Liver (tissue), 3 donors: ENCODE measurements at regions not wholly inside any gene's neighbourhood (a gene's known extent, or its start where the extent isn't known, plus 50 kb on each side); places are given as distances from the start of the nearest gene placed in this dataset.

Experiments used
- ATF3 ChIP-seq: IDR thresholded peaks from 2 replicates; pipeline ENCODE4 v1.6.1; 2016; ENCODE audit warnings: antibody characterized with exemption
- CTCF ChIP-seq: fragments of 150-350 bp; IDR thresholded peaks from 2 replicates; pipeline ENCODE4 v1.5.1; 2017; ENCODE audit warnings: improper control_type of control experiment, low read depth, low read length; ENCODE audit not compliant: missing input control
- EGR1 ChIP-seq, 2 donors: IDR thresholded peaks; 2 replicates each; pipeline ENCODE4 v1.6.1; 2016 to 2018; ENCODE audit warnings: antibody characterized with exemption in 2 of 2, low read depth in 2 of 2
- GABPA ChIP-seq, 2 donors: IDR thresholded peaks in 1 of 2; conservative IDR thresholded peaks in 1 of 2; 2 replicates each; pipeline ENCODE4 v1.6.1; 2016; ENCODE audit warnings: antibody characterized with exemption in 2 of 2, mild to moderate bottlenecking in 1 of 2, moderate library complexity in 1 of 2
- MAX ChIP-seq: IDR thresholded peaks from 2 replicates; pipeline ENCODE4 v1.6.1; 2016; ENCODE audit warnings: antibody characterized with exemption
- NR2F2 ChIP-seq: IDR thresholded peaks from 2 replicates; pipeline ENCODE4 v1.6.1; 2016; ENCODE audit warnings: antibody characterized with exemption
- RAD21 ChIP-seq, 2 donors: IDR thresholded peaks; 2 replicates each; pipeline ENCODE4 v1.6.1; 2016; ENCODE audit warnings: antibody characterized with exemption in 2 of 2, mild to moderate bottlenecking in 2 of 2
- REST ChIP-seq: IDR thresholded peaks from 2 replicates; pipeline ENCODE4 v1.6.1; 2016; ENCODE audit warnings: antibody characterized with exemption, mild to moderate bottlenecking
- SP1 ChIP-seq: IDR thresholded peaks from 2 replicates; pipeline ENCODE4 v1.6.1; 2018; ENCODE audit warnings: antibody characterized with exemption, mild to moderate bottlenecking
- TAF1 ChIP-seq: conservative IDR thresholded peaks from 2 replicates; pipeline ENCODE4 v1.6.1; 2016; ENCODE audit warnings: antibody characterized with exemption, mild to moderate bottlenecking
- ZBTB33 ChIP-seq: IDR thresholded peaks from 2 replicates; pipeline ENCODE4 v1.6.1; 2016; ENCODE audit warnings: antibody characterized with exemption
- donor health status: healthy.
- donor health status: healthy.

GRCh38 chr9:110047955-110048402 lies 160.0 kb downstream of the C9orf152 start:
- TF ChIP-seq CTCF: no peak
- TF ChIP-seq REST: no peak
- TF ChIP-seq RAD21 (IDR thresholded peaks at IDR 0.05): no peak
- TF ChIP-seq ZBTB33: no peak
- TF ChIP-seq ATF3: no peak
- no peak for TF ChIP-seq EGR1 (IDR thresholded peaks at IDR 0.05; ENCODE audit: low read depth in 2 of 2)
- no peak for TF ChIP-seq TAF1
- TF ChIP-seq NR2F2: no peak
- TF ChIP-seq MAX: no peak
- TF ChIP-seq GABPA (IDR thresholded peaks at IDR 0.05 in 1 of 2, conservative IDR thresholded peaks at IDR 0.05 in 1 of 2): no peak
- no peak for TF ChIP-seq SP1
